ENCODE measurements at regions not wholly inside any gene's neighbourhood (a gene's known extent, or its start where the extent isn't known, plus 50 kb on each side); places are given as distances from the start of the nearest gene placed in this dataset.
"Not testable (repeated sequence)": the region's sequence is repeated elsewhere in the genome, so short reads cannot be mapped to it uniquely, and the experiment has no call there.

DNA sequence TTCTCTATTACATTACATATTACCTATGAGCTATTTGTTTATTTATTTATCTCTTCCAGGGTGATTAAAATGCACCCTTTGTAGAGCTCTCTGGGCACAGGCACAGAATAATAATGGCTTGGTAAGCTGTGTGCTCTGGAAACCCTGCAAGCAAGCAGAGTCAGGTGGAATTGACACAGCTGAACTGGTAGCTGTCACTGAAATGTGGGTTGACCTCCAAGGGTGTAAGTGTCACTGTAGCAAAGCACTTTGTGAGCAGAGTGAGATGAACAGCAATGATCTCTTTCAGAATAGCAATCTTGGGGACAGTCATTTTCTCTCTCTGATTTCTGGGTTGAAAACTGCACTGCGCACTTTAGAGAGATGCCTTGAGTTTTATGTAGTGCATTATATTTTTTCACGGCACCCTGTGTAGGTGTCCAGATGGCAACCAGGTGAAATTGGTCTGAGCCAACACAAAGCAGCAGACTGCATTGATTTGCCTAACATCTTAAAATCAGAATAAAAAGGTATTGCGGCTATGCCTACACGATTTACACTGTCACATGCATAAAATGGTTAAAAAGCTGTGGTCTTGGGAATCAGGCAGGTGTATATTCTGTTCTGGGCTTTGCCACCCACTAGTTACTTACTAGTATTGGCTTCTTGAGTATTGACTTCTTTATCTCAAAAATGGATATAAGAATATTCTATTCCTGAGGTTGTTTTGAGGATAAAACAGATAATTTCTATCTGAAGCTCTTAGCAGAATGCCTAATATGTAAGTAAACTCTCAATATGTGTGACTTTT, 450.3 kb downstream of the RAPGEF2 start:
- no peak for DNase-seq

GRCh38 chr4:159555873-159556272, 453.0 kb downstream of the RAPGEF2 start:
- no peak for DNase-seq

GRCh38 chr4:159562366-159562765, 459.5 kb downstream of the RAPGEF2 start:
- DNase-seq, result no peak

- DNase-seq, result no peak
Observed at GRCh38 chr4:159563257-159563656, 460.4 kb downstream of the RAPGEF2 start.

- no peak for DNase-seq
Observed at GRCh38 chr4:159564615-159565014, 461.7 kb downstream of the RAPGEF2 start.

GRCh38 chr4:159566786-159567185, 463.9 kb downstream of the RAPGEF2 start:
- DNase-seq, result no peak

DNA sequence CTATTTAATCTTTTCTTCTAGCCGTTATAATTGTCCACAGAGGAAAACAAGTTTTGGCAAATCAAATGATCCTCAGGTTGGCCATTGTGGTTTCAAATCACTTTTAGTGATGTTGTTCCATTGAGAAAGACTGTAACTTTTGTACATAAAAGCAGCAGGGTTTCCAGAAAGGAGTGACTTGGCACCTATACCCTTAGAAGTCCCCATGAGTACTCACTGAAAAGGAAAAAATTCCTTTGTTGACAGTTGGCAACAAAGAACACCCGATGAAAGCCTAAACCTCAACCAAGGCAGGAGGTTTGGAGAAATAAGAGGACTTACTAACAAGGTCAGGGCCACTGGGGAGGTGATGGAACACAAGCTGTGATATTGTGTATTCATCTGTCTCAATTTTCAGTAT, 474.4 kb downstream of the RAPGEF2 start:
- DNase-seq, result no peak

DNA sequence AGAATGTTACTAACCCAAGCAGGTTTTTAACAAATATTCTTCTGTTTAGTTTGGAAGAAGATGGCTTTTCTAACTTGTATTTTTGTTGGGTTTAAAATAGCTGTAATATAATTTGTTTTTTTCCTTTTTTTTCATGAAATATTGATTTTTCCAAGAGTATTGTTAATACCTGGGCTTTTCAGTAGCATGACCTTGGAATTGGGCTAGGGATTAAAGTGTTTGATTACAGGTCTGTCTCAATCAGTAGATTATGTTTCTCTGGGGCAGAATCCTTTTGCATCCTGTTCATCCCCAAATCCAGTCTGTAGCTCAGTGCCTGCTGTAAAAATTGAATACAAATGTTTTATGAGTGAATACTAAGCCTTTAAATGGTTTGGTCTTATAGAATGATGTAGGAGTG, 479.8 kb downstream of the RAPGEF2 start:
- no peak for DNase-seq

GRCh38 chr4:159592898-159593556, 490.1 kb downstream of the RAPGEF2 start:
- DNase-seq, result no peak

- no peak for DNase-seq
Observed at GRCh38 chr4:159593681-159594080, 490.8 kb downstream of the RAPGEF2 start.

GRCh38 chr4:159594576-159594975, 491.7 kb downstream of the RAPGEF2 start:
- DNase-seq, result no peak

DNA sequence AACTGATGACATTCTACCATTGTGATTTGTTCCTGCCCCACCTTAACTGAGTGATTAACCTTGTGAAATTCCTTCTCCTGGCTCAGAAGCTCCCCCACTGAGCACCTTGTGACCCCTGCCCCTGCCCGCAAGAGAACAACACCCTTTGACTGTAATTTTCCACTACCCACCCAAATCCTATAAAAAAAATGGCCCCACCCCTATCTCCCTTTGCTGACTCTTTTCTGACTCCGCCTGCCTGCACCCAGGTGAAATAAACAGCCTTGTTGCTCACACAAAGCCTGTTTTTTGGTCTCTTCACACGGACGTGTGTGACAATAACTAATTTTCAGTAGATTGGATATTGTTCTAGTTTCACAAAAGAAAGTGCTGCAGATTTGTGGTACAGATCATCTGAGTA, 492.2 kb downstream of the RAPGEF2 start:
- DNase-seq, result not testable (repeated sequence)

DNA sequence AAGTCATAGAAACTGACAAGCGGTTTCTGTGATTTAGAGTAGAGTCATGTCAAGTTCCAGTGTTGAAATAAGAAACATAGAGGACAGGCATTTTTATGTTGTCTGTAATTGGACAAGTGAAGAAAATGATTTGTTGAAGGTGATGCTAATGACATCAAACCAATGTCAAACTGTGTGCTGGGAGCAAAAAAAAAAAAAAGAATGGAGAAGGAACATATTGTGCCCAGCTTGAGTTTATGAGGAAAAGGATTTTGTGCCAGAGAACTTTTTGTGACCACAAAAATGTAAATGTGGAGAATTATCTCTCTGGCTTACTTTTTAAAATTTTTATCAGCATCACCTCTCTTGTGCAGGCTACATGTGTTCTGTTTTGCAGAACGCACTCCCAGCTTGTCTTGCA, 495.7 kb downstream of the RAPGEF2 start:
- no peak for DNase-seq

GRCh38 chr4:159600061-159600460, 497.2 kb downstream of the RAPGEF2 start:
- DNase-seq, result no peak

GRCh38 chr4:159604781-159605180, 501.9 kb downstream of the RAPGEF2 start:
- no peak for DNase-seq

DNA sequence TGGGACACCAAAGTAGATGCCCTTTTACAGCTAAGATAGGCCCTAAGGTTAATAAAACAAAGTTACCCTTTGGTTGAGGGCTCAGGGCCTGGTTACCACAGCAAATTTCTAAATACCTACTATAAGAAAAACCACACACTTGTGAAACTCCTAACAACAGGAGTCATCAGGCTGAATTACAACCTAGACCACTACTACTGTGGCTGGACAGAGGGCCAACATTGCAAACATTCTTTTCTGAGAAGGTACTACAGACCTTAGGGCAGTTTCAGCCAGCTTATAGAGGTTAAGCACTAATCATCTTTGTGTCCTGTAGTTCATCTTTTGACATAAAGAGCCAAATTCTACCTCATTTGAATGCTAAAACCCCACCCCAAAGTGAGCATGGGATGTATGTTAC, 504.0 kb downstream of the RAPGEF2 start:
- no peak for DNase-seq

GRCh38 chr4:159607809-159608208, 504.9 kb downstream of the RAPGEF2 start:
- no peak for DNase-seq

GRCh38 chr4:159608436-159608835, 505.6 kb downstream of the RAPGEF2 start:
- DNase-seq, result no peak

- DNase-seq, result no peak
Observed at GRCh38 chr4:159632031-159632430, 529.2 kb downstream of the RAPGEF2 start.

- no peak for DNase-seq
Observed at GRCh38 chr4:159639671-159640323, 536.9 kb downstream of the RAPGEF2 start.

GRCh38 chr4:159649237-159649636, 546.4 kb downstream of the RAPGEF2 start:
- DNase-seq, result no peak

GRCh38 chr4:159652871-159653270, 550.0 kb downstream of the RAPGEF2 start:
- no peak for DNase-seq

GRCh38 chr4:159655547-159655946, 552.7 kb downstream of the RAPGEF2 start:
- no peak for DNase-seq

GRCh38 chr4:159669094-159669493, 566.2 kb downstream of the RAPGEF2 start:
- no peak for DNase-seq
